B cell (primary cell): ENCODE measurements at regions not wholly inside any gene's neighbourhood (a gene's known extent, or its start where the extent isn't known, plus 50 kb on each side); places are given as distances from the start of the nearest gene placed in this dataset.

Source experiments
- ATAC-seq: fragments of 200-7000 bp; cut with Tn5 transposase; one replicate; pipeline ENCODE4 v1.10.0; 2021; ENCODE audit warnings: low read depth, mild to moderate bottlenecking, moderate number of reproducible peaks, moderate library complexity
- CTCF ChIA-PET: fragments of 350-600 bp; sonication (Branson Sonifier 250); formaldehyde crosslinking; loops from one replicate; lab custom pipeline; 2021; ENCODE audit warnings: antibody characterized with exemption, inconsistent platforms; lab: Charles Lee
- POLR2A ChIA-PET: fragments of 350-600 bp; sonication (Branson Sonifier 250); formaldehyde crosslinking; loops from one replicate; lab custom pipeline; 2021; ENCODE audit warnings: antibody characterized with exemption; lab: Charles Lee
- DNase-seq: peaks from one replicate; pipeline ENCODE4 v3.0.0; 2013
- H2AFZ ChIP-seq: 2 replicates; pipeline ENCODE4 v1.6.1; 2012; ENCODE audit warnings: mild to moderate bottlenecking, low read depth, low read length; ENCODE audit not compliant: insufficient read depth, poor library complexity, severe bottlenecking
- H3K27ac ChIP-seq, 2 donors: 1 replicate in 1 of 2; 2 replicates in 1 of 2; pipeline ENCODE4 v1.5.1; 2012 to 2013; ENCODE audit warnings: low read length in 2 of 2, mild to moderate bottlenecking in 2 of 2, moderate library complexity in 1 of 2
- H3K27me3 ChIP-seq, 4 experiments: fragments of 200-600 bp in 1 of 4; sonication (generic) in 1 of 4; replicated peaks in 1 of 4; 1 replicate in 2 of 4; 2 replicates in 2 of 4; pipeline versions ENCODE4 v1.6.1 to v1.7.0; 2013 to 2016; ENCODE audit warnings: low read length in 3 of 4, mild to moderate bottlenecking in 2 of 4, mixed read lengths in 1 of 4, moderate library complexity in 1 of 4; ENCODE audit not compliant: insufficient read depth in 4 of 4, control insufficient read depth in 3 of 4; ENCODE audit errors: control extremely low read depth in 1 of 4
- H3K36me3 ChIP-seq, 2 experiments: replicated peaks in 1 of 2; 1 replicate in 1 of 2; 2 replicates in 1 of 2; pipeline versions ENCODE4 v1.6.1 to v1.7.1; 2013; ENCODE audit warnings: low read length in 1 of 2; ENCODE audit not compliant: insufficient read depth in 2 of 2, control insufficient read depth in 1 of 2; ENCODE audit errors: control extremely low read depth in 1 of 2, extremely low read depth in 1 of 2
- H3K4me1 ChIP-seq, 2 donors: fragments of 200-600 bp in 1 of 2; sonication (generic) in 1 of 2; 1 replicate in 1 of 2; 2 replicates in 1 of 2; pipeline versions ENCODE4 v1.5.1 to v1.6.1; 2013 to 2017; ENCODE audit warnings: low read length in 2 of 2; ENCODE audit not compliant: control insufficient read depth in 2 of 2, insufficient read depth in 2 of 2
- H3K4me2 ChIP-seq: replicated peaks from 2 replicates; pipeline ENCODE3; 2012; ENCODE audit warnings: mild to moderate bottlenecking, low read depth, low read length; ENCODE audit not compliant: poor library complexity, severe bottlenecking
- H3K4me3 ChIP-seq, 5 experiments: fragments of 200-600 bp in 1 of 5; sonication (generic) in 1 of 5; 1 replicate in 3 of 5; 2 replicates in 2 of 5; pipeline versions ENCODE4 v1.5.1 to v1.7.0; 2011 to 2016; ENCODE audit warnings: low read length in 4 of 5, mild to moderate bottlenecking in 4 of 5, low read depth in 2 of 5, control low read depth in 1 of 5, moderate library complexity in 1 of 5; ENCODE audit not compliant: insufficient read depth in 1 of 5; ENCODE audit errors: control extremely low read depth in 1 of 5, extremely low read depth in 1 of 5
- H3K79me2 ChIP-seq: fragments of 200-600 bp; sonication (generic); one replicate; pipeline ENCODE4 v1.6.0; 2016; ENCODE audit warnings: low read length; ENCODE audit not compliant: control insufficient read depth, insufficient read depth
- H3K9ac ChIP-seq: fragments of 200-600 bp; sonication (generic); 2 replicates; pipeline ENCODE4 v1.6.1; 2017; ENCODE audit warnings: mild to moderate bottlenecking, low read length, moderate library complexity
- H3K9me3 ChIP-seq, 3 donors: one replicate each; pipeline versions ENCODE4 v1.6.1 to v1.7.1; 2013; ENCODE audit warnings: low read length in 2 of 3; ENCODE audit not compliant: control insufficient read depth in 2 of 3, insufficient read depth in 1 of 3; ENCODE audit errors: control extremely low read depth in 1 of 3
- H4K20me1 ChIP-seq: 2 replicates; pipeline ENCODE4 v1.6.0; 2012; ENCODE audit warnings: mild to moderate bottlenecking, low read length; ENCODE audit not compliant: insufficient read depth, control insufficient read depth, poor library complexity, severe bottlenecking
- H3K27ac Mint-ChIP-seq: one replicate; pipeline ENCODE4 v1.8.0; 2021; ENCODE audit warnings: mixed read lengths
- H3K27me3 Mint-ChIP-seq: one replicate; pipeline ENCODE4 v1.8.0; 2021; ENCODE audit warnings: mixed read lengths
- H3K4me1 Mint-ChIP-seq: one replicate; pipeline ENCODE4 v1.8.0; 2021; ENCODE audit warnings: mixed read lengths
- H3K4me3 Mint-ChIP-seq: one replicate; pipeline ENCODE4 v1.8.0; 2021; ENCODE audit warnings: mixed read lengths
- H3K9me3 Mint-ChIP-seq: one replicate; pipeline ENCODE4 v1.8.0; 2022; ENCODE audit warnings: mixed read lengths; ENCODE audit not compliant: insufficient read depth
- EZH2 ChIP-seq: IDR thresholded peaks from 2 replicates; pipeline ENCODE4 v1.6.1; 2012; ENCODE audit warnings: borderline replicate concordance, low read depth, mild to moderate bottlenecking, moderate library complexity, low read length; ENCODE audit not compliant: insufficient read depth, poor library complexity, severe bottlenecking
- WGBS: methylation state at CpG from one replicate; pipeline ENCODE4 v1.1.5; 2013; ENCODE audit warnings: missing lambda C conversion rate; ENCODE audit not compliant: insufficient coverage; 5-methylcytosine and 5-hydroxymethylcytosine counted together
- intact Hi-C: fragments of 100-400 bp; cut with micrococcal nuclease; formaldehyde crosslinking; loops from one replicate; pipeline ENCODE4 v1.10.0; 2022
- TF ChIP-seq, protein P1 (sequence below): fragments of 200-600 bp; IDR thresholded peaks from one replicate; pipeline ENCODE4 v1.8.0; 2022; ENCODE audit warnings: antibody characterized with exemption, mild to moderate bottlenecking

DNA sequence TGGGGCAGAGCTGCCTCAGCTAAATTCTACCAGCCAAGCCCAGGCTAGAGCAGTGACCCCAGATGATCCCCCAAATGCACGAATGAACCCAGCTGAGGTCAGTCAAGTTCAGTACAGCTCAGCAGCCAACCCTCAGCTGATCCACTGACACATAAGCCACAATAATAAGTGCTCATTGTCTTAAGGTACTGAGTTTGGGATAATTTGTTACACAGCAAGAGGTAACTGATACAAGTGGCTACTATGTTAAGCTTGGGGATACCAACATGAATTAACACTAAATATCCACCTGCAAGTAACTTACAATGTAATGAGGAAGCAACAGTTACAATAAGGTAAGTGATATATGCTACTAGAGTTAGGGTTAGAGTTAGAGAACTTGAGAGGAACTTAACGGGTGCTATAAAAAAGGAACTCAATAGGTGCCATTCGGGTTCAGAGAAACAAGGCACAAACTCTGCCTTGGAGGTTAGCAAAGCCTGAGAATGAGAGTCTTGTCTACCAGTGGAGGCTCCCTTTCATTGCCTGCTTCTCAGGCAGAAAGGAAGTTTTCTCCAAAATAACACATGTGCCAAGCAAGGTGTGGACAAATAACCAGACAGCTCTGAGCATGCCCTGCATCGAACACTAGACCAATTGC, 189.4 kb downstream of the ARL4C start:
- intact Hi-C loops: loop anchor here (5.0 kb wide), 1 partner anchor 175 kb away; no protein-coding TSS in a partner anchor
- POLR2A ChIA-PET: no interaction called here
- H3K27ac Mint-ChIP-seq: no peak overlapping the region
- H3K36me3 ChIP-seq: no peaks in the 10 kb centered on the region
- H3K9me3 ChIP-seq: peaks cover 0 to 4% (median 0%) of the 10 kb centered on the region in 3 donors
- DNase-seq (no peak), ATAC-seq (no peak)
- H3K4me2 ChIP-seq: no peak overlapping the region
- CTCF ChIA-PET: interaction anchor here (0.7 to 1.7 kb wide), 7 partner anchors 13 to 188 kb away, joined by 3 to 5 read pairs (median 3); no protein-coding TSS in a partner anchor
- H3K4me1 Mint-ChIP-seq: peaks cover 32% of the 10 kb centered on the region
- H3K27ac ChIP-seq: no peak overlapping the region
- H3K9ac ChIP-seq: no peak overlapping the region
- no peaks in the 10 kb centered on the region for H4K20me1 ChIP-seq
- H3K9me3 Mint-ChIP-seq: peaks cover 3% of the 10 kb centered on the region
- WGBS: 44% methylated on average over 3 of the region's 4 CpGs
- no peak for TF ChIP-seq EZH2
- TF ChIP-seq, protein P1, sequence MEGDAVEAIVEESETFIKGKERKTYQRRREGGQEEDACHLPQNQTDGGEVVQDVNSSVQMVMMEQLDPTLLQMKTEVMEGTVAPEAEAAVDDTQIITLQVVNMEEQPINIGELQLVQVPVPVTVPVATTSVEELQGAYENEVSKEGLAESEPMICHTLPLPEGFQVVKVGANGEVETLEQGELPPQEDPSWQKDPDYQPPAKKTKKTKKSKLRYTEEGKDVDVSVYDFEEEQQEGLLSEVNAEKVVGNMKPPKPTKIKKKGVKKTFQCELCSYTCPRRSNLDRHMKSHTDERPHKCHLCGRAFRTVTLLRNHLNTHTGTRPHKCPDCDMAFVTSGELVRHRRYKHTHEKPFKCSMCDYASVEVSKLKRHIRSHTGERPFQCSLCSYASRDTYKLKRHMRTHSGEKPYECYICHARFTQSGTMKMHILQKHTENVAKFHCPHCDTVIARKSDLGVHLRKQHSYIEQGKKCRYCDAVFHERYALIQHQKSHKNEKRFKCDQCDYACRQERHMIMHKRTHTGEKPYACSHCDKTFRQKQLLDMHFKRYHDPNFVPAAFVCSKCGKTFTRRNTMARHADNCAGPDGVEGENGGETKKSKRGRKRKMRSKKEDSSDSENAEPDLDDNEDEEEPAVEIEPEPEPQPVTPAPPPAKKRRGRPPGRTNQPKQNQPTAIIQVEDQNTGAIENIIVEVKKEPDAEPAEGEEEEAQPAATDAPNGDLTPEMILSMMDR: no peak
- peaks cover 36% of the 10 kb centered on the region for H3K27me3 Mint-ChIP-seq
- H3K4me3 Mint-ChIP-seq: no peak overlapping the region
- H2AFZ ChIP-seq: no peak overlapping the region
- no peak overlapping the region for H3K4me3 ChIP-seq
- H3K79me2 ChIP-seq: no peaks in the 10 kb centered on the region
- H3K27me3 ChIP-seq: peaks cover 0 to 39% (median 5%) of the 10 kb centered on the region in 4 experiments
- H3K4me1 ChIP-seq: peaks cover 24 to 26% of the 10 kb centered on the region in 2 donors
